ENCODE measurements at regions not wholly inside any gene's neighbourhood (a gene's known extent, or its start where the extent isn't known, plus 50 kb on each side); places are given as distances from the start of the nearest gene placed in this dataset.
"Not testable (repeated sequence)": the region's sequence is repeated elsewhere in the genome, so short reads cannot be mapped to it uniquely, and the experiment has no call there.

DNA sequence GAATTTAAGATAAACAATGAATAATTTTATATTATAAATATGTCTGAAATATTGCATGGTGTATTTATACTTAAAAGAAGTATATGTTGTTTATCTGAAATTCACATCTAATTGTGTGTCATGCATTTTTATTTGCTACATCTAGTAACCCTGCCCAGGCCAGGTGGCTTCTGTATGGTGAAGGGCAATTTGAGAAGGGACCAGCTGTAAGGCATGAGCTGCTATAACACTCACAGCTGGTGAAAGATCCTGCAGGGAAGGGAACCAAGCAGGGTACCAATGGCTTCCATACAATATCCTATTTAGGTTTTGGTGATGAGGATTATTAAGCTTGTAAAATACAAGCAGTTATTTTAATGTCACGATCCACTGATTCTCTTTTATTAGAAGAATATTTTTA, 921.8 kb upstream of the GJE1 start:
- no peak for DNase-seq

DNA sequence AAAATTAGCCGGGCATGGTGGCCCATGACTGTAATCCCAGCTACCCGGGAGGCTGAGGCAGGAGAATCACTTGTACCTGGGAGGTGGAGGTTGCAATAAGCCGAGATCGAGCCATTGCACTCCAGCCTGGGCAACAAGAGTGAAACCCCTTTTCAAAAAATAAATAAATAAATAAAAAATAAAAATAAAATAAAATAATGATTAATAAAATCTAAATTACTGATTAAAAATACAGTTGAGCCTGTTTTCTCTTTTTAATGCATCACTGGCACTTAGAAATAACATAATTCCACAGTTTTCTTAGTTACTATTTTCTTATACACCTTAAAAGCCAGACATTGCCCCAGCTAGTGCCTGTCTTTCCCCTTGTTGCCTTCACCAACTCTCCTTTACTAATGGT, 922.8 kb upstream of the GJE1 start:
- no peak for DNase-seq

GRCh38 chr6:141208101-141208500, 924.6 kb upstream of the GJE1 start:
- no peak for DNase-seq

DNA sequence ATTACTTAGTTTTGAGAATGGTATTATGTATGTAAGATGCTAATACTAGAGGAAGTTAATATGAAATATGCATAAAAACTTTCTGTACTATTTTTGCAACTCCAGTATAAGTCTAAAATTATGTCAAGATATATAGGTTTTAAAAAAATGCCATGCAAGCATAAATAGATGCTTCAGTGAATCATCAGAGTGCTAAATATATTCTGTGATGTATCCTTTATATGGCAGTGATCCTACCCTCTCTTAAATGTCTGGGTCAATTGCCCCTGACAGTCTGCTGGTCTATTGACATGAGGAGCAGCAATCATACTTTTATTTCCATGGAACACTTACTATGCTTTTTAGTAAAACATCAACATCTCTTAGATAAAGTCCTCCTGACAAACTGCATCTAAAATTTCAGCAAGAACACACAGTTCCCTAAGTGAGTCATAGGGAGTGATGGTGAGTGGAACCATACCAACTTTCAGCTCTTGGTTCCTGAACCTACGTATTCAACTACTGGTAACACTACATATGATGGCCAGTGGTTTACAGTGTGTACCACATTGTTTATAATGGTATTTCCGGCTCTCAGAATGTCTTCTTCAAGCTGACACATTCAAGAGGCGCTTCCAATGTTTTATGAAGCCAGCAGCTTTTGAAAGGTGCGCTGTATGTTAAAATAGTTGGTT, 928.7 kb upstream of the GJE1 start:
- DNase-seq = no peak

- DNase-seq = no peak
These were observed 930.1 kb upstream of the GJE1 start for GRCh38 chr6:141202626-141203025.

- no peak for DNase-seq
These were observed 933.7 kb upstream of the GJE1 start for GRCh38 chr6:141199074-141199473.

DNA sequence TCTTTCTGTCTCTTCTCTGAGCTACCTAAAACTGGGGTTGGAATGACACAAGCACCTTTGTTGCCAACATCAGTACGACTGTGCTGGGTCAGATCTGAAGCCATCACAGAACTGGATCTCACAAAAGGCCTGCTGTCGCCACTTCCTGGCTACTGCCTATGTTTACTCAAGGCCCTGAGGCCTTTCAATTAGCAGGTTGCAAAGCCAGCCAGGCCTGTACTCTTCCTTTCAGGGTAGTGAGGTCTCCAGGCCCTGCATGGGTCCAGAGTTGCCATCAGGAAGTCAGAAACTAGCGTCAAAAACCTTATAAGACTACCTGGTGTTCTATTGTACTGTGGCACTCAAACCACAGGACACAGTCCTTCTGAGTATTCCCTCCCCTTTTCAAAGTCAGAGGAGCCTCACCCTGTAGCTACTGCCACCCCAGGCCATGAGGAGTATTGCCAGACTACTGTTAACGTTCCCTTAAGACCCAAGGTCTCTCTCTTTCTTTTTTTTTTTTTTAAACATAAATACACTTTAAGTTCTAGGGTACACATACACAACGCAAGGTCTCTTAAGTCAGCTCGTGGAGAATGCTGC, 937.4 kb upstream of the GJE1 start:
- DNase-seq = no peak

GRCh38 chr6:141183368-141183767, 949.4 kb upstream of the GJE1 start:
- DNase-seq = no peak

DNA sequence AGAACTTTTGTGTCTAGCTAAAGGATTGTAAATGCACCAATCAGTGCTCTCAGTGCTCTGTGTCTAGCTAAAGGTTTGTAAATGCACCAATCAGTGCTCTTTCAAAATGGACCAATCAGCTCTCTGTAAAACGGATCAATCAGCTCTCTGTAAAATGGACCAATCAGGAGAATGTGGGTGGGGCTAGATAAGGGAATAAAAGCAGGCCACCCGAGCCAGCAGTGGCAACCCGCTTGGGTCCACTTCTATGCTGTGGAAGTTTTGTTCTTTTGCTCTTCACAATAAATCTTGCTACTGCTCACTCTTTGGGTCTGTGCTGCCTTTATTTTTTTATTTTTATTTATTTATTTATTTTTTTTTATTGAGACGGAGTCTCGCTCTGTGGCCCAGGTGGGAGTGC, 957.3 kb upstream of the GJE1 start:
- DNase-seq = not testable (repeated sequence)

GRCh38 chr6:141174932-141175331, 957.8 kb upstream of the GJE1 start:
- DNase-seq = no peak

DNA sequence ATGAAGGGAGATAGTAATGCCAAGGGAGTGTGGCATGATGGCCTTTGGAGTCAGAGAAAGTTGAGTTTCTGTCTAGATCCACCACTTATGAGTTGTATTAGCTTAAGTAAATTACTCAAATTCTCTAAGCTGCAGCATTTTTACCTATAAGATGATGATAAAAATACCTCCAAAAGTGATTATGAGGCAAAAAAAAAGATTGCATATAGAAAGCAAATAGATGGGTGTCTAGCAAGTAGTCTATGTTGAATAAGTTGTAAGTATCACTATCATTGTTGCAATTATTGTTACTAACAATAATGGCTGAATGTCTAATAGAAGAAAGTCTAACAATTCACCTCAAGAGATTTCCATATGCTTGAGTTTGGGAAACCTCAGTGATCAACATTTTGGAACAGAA, 959.2 kb upstream of the GJE1 start:
- no peak for DNase-seq

DNA sequence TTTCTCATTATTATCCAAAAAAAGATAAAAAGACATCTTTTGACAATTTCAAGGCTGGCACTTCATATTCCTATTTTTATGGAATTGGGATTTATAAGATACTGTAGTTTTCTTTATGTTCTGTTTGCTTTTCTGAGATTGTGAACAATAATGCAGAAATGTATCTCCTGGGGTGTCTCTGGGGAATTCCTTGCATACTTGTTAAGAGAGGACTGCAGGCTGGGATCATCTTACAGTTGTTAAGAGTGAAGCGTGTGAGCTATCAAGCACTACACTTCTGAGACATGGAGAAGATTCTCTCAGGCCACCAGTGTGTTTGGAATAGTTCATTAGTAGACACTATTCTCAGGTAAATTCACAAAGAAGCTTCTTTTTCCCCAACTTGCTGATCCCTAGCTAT, 963.3 kb upstream of the GJE1 start:
- no peak for DNase-seq

DNA sequence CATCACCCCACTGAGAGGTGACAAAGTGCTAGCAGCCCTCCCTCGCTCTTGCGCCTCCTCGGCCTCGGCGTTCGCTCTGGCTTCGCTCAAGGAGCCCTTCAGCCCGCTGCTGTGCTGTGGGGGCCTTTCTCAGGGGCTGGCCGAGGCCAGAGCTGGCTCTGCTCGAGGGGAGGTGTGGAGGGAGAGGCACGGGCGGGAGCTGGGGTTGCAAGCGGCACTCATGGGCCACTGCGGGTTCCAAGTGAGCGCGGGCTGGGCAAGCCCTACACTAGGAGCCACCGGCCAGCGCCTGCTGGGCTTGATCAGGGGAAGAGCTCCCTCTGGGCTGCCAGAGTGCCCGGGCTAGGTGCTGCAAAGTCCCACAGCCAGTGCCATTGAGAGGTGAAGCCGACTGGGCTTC, 964.8 kb upstream of the GJE1 start:
- no peak for DNase-seq

GRCh38 chr6:141165002-141165665, 967.6 kb upstream of the GJE1 start:
- no peak for DNase-seq

DNA sequence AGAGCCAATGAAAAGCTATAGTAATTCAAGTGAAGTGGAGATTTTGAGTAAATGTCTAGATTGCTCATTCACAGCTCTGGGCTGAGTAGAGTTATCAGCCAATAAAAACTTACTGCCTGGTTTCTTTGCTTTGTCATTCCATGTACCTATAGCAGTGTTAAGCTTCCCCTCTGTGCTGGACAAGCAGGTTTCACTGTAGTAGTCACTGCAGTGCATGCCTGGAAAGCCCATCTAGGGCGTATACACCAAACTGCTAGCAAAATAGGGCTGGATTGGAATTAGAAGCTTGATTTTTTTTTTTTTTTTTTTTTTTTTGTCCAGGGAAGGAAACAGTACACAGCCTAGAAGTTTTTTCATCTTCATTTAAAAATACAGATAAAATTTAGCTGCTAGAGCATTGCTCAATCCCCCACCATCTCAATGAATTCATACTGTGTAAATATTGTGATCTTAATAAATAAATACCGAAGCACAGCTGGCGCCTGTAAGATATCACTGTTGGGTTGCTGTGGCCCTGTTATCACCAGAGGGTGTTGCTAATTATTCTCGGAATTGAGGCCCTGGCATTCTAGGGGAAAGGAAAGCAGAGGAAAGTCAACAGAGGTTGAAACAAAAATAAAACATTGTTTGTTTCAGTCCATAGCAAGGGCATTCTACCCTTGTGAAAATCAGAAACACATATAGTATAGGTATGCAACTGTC, 968.5 kb upstream of the GJE1 start:
- no peak for DNase-seq

DNA sequence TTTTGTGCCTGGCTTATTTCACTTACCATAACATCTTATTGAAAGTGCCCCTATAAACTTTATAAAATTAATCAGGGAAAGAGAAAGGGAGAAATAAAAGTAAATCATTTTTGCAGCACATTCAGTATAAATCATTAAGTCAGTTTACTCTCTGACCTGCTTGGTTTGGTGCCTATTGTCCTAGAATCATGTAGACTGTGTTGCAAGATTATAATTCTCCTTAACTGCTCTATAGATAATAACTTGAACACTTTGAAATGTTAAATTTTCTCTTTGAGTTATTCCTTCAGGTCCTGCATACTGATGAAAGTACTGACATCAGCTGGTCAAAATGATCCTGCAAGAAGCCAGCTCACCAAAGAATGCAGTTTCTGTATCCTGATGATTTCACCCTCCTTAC, 969.6 kb upstream of the GJE1 start:
- DNase-seq = no peak

DNA sequence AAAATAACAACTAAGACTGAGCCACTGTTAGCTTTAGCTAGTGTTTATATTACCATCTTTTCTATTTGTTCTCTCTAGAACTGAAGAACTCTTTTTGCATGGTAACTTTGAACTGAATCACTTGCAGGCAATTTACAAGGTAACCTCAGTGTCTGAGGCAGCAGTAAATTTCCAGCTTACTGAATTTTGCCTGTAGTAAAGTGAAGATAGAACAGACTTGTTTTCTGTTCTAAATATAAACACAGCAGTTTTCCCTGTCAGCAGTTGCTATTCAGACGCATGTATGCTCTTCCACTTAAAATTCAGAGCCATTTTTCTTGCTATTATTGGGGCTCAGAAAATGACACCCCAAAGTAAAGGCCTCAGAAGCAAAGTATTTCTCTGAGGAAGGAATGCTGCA, 974.0 kb upstream of the GJE1 start:
- DNase-seq = no peak

GRCh38 chr6:141153563-141153962, 979.2 kb upstream of the GJE1 start:
- no peak for DNase-seq

DNA sequence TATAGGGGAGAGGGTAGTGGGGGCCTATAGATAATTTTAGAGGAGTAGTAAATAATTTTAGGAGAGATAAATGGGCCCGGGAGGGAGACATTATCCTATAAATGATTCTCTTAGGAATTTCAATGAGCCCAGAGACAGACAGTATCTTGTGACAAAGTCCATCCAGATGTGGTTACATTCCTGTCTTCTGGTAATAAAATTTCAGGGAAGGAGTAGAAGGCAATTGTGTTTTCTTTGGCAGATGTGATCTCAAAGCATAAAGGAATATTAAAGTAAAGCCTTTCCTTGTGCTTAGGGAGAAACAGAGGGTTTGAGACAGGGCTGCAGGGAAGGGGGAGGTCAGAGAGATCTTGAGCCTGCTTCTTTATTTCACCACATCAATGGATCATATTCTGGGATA, 979.8 kb upstream of the GJE1 start:
- DNase-seq = no peak

GRCh38 chr6:141151710-141152417, 980.9 kb upstream of the GJE1 start:
- DNase-seq = no peak

DNA sequence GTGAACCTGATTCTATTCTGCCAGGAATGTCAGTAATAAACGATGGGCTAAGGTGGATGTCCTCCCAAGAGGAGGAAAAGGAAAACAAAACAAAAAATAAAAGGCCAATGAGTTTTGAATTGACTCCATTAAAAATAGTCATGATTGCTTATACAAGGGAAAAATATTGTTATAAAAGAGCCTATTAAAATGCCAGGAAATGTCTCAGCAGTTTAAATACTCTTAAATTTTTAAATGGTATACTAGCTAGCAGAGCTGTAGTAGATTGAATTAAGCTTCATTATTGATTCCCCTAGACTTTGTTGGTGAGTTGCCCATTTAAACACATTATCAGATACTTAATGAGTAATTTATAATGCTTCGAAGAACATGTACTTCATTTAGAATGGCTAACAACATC, 990.9 kb upstream of the GJE1 start:
- no peak for DNase-seq

DNA sequence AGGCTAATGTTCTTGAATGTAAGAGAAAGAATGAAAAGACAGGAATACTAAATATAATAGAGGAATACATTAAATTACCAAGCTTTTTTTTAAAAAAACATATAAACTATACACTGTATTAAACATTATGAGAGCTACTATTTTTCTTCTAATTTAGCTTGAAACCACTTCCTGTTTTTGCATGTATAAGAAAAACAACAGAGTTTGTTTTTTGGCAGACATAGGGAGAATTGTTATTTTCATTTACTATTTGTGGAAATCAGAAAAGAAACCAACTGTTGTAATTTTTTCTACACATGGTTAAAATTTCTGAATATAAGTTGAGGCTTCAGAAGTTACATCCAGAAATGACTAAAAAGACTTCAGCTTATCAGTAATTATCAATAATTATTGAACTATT, 991.8 kb upstream of the GJE1 start:
- no peak for DNase-seq

DNA sequence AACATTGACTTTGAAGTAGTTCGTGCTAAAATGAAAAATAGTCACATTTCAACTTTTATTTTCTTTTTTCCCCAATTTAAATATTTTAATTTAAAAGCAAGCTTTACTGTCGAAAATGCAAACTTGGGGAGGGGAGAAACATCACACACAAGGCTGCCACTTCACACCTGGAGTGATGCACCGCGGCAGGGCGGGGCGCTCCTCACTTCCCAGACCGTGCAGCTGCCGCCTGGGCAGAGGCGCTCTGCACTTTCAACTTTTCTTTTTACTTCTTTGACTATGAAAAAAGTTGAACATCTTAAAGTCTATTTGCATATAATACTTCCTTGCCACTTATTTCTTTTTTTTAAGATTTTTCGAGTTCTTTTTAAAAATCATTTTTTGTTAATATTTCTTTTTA, 993.3 kb upstream of the GJE1 start:
- DNase-seq = no peak

All from NCI-H345 (cell line).